GM10266 (cell line): ENCODE measurements at regions not wholly inside any gene's neighbourhood (a gene's known extent, or its start where the extent isn't known, plus 50 kb on each side); places are given as distances from the start of the nearest gene placed in this dataset.
A peak's percentile ranks its signal among the peaks of the same experiment; 100 is the strongest.

Source experiments
- DNase-seq: peaks from one replicate; pipeline ENCODE4 v3.0.0; 2012; ENCODE audit errors: extremely low spot score
- CTCF ChIP-seq: IDR thresholded peaks from 2 replicates; pipeline ENCODE4 v1.5.1; 2012; ENCODE audit warnings: mild to moderate bottlenecking, low read depth; ENCODE audit not compliant: control insufficient read depth, insufficient read depth; ENCODE audit errors: missing control alignments

GRCh38 chr1:229032375-229032774, 238.5 kb upstream of the RAB4A start:
- DNase-seq = no peak
- no peak for TF ChIP-seq CTCF

GRCh38 chr1:229033480-229033879, 237.4 kb upstream of the RAB4A start:
- DNase-seq = no peak
- TF ChIP-seq CTCF = no peak

GRCh38 chr1:229034342-229034741, 236.6 kb upstream of the RAB4A start:
- TF ChIP-seq CTCF = no peak

DNA sequence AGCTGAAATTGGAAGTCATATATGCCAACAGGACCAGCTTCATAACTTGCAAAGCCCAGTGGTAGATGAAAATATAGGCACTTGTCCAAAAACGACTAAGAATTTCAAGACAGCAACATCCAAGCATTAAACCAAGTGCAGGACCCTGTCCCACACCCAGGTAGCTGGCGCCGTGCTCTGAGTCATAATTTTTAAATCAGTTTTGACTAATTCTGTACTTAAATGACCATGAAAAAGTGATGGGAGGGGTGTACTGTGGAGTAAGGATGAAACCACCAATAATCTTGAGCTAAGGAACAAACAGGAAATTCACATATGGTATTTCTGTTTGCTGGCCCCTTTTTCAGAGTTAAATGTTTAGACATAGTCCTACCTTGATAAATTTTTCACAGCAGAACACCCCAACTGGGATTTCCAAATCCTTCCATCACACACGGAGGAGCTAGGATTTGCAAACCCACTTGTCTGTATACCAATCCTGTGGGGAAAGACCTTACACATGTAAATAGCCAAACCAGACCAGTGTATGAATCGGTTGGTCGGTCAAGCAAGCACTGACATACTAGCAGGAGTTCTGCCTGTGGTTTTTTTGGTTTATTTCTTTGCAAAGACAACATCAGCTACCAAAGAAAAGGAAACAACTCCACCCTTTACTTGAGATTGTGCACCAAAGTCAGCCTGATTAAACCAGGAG, 235.7 kb upstream of the RAB4A start:
- peak; percentile 60 for DNase-seq
- TF ChIP-seq CTCF = no peak

More at GRCh38 chr1:229034342-229034741, 236.6 kb upstream of the RAB4A start:
- DNase-seq = no peak

- no peak for TF ChIP-seq CTCF
- no peak for DNase-seq
Observed at GRCh38 chr1:229035748-229036082, 235.2 kb upstream of the RAB4A start.

DNA sequence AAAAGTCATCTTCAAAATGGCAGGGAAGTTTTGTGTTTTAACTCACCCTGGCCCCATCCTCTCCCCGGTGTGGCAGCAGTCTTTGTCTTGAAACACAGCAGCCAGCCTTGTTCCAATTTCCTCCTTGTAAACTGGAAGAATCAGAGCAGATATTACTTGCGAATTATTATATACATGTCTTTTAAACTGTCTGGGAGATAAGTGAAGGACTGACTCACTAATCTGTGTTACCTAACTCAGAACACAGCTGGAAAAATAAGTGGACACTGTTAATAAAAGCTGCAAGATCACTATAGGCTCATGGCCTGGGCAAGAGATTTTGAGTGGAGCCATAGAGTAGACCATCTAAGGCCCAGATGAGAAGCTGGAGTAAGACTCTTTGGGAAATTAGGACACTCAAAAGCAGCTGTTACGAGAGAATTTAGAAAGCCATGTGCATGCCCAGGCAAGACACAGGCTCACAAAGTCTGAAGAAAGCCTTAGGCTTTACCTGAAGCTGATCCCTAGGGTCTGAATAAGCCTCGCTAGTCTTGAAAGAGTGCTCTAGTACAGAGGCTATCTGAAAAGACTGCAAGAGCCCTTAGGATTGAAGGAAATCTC, 233.0 kb upstream of the RAB4A start:
- no peak for TF ChIP-seq CTCF
- no peak for DNase-seq

DNA sequence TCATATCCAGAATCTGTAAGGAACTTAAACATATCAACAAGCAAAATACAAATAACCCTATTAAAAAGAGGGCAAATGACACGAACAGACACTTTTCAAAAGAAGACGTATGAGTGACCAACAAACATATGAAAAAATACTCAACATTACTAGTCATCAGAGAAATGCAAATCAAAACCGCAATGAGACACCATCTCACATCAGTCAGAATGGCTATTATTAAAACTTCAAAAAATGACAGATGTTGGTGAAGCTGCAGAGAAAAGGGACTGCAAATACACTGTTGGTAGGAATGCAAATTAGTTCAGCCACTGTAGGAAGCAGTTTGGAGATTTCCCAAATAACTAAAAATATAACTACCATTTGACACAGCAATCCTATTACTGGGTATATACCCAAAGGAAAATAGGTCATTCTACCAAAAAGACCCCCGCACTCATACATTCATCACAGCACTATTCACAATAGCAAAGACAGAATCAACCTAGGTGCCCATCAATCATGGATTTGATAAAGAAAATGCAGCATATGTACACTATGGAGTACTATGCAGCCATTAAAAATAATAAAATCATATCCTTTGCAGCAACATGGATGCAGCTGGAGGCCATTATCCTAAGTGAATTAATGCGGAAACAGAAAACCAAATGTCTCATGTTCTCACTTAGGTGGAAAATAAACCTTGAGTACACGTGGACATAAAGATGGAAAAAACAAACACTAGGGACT, 230.1 kb upstream of the RAB4A start:
- DNase-seq = no peak
- no peak for TF ChIP-seq CTCF
